ENCODE measurements at regions not wholly inside any gene's neighbourhood (a gene's known extent, or its start where the extent isn't known, plus 50 kb on each side); places are given as distances from the start of the nearest gene placed in this dataset.

GRCh38 chr2:47256416-47257087, 80.2 kb upstream of the CALM2 start:
- Histone ChIP-seq H2AFZ (ENCODE audit: low read depth, low read length) (no peak overlapping the region), H3K4me3 (replicated peaks in 1 of 3; ENCODE audit: insufficient read depth in 1 of 3, low read depth in 1 of 3, low read length in 3 of 3) (no peak overlapping the region), H3K27me3 (ENCODE audit: control insufficient read depth in 2 of 2, insufficient read depth in 2 of 2, low read length in 2 of 2) (no peaks in the 10 kb centered on the region), H3K4me2 (ENCODE audit: insufficient read depth, low read length) (no peak overlapping the region), H3K4me1 (ENCODE audit: control insufficient read depth, extremely low read depth, insufficient read depth, low read length) (no peaks in the 10 kb centered on the region), H3K79me2 (ENCODE audit: control insufficient read depth, insufficient read depth, low read length) (no peaks in the 10 kb centered on the region), H4K20me1 (replicated peaks; ENCODE audit: control insufficient read depth, extremely low read depth, insufficient read depth, low read length) (no peaks in the 10 kb centered on the region), H3K9me3 (replicated peaks; ENCODE audit: control insufficient read depth, insufficient read depth, low read length) (no peaks in the 10 kb centered on the region), H3K9ac (replicated peaks; ENCODE audit: extremely low read depth, insufficient read depth, low read length) (no peak overlapping the region), H3K36me3 (ENCODE audit: control insufficient read depth in 2 of 2, extremely low read depth in 1 of 2, insufficient read depth in 2 of 2, low read length in 2 of 2) (no peaks in the 10 kb centered on the region), H3K9me1 (replicated peaks; ENCODE audit: control insufficient read depth, extremely low read depth, insufficient read depth, low read length) (no peaks in the 10 kb centered on the region), H3K27ac (ENCODE audit: insufficient read depth, low read depth, low read length) (no peak overlapping the region)
- TF ChIP-seq GATA2 (IDR thresholded peaks at IDR 0.05; ENCODE audit: insufficient read depth, insufficient read length, low read depth, low read length) (no peak), POLR2A (IDR thresholded peaks at IDR 0.05; ENCODE audit: low read depth, low read length) (no peak), MAX (IDR thresholded peaks at IDR 0.05; ENCODE audit: insufficient read depth, insufficient read length) (no peak), POLR2AphosphoS5 (IDR thresholded peaks at IDR 0.05; ENCODE audit: insufficient read depth, low read depth, low read length) (no peak), EZH2 (IDR thresholded peaks at IDR 0.05; ENCODE audit: borderline replicate concordance, low read depth, low read length, severe bottlenecking) (no peak), FOS (IDR thresholded peaks at IDR 0.05; ENCODE audit: borderline replicate concordance, insufficient read depth, low read length) (no peak), JUN (IDR thresholded peaks at IDR 0.05; ENCODE audit: borderline replicate concordance, insufficient read depth, insufficient read length, low read depth) (no peak), MYC (IDR thresholded peaks at IDR 0.05; ENCODE audit: low read depth, low read length) (no peak), CTCF (IDR thresholded peaks at IDR 0.05; ENCODE audit: extremely low read depth in 1 of 2, insufficient read depth in 1 of 2, low read depth in 1 of 2, low read length in 2 of 2) (no peak)
- CTCF ChIA-PET: interaction anchor here (1.3 to 1.4 kb wide), 2 partner anchors 9 to 13 kb away, joined by 3 to 5 read pairs; no protein-coding TSS in a partner anchor
- POLR2A ChIA-PET: interaction anchor here (0.6 kb wide), 1 partner anchor 298 kb away, joined by 3 read pairs; no protein-coding TSS in a partner anchor
- dilution Hi-C loops (cut with MboI; ENCODE audit: extremely low pct_ligation_motif_present, low sequenced_read_pairs): no loop called here
- DNase-seq (ENCODE audit: low read depth, low spot score): no peak
- FAIRE-seq: no peak
- intact Hi-C loops (cut with micrococcal nuclease): no loop called here
- no TSS peak for BruUV-seq (replicated peaks)
